GM12878 (cell line): ENCODE measurements at regions not wholly inside any gene's neighbourhood (a gene's known extent, or its start where the extent isn't known, plus 50 kb on each side); places are given as distances from the start of the nearest gene placed in this dataset.

Experiments used
- ATAC-seq: fragments of 200-7000 bp; cut with Tn5 transposase; 3 replicates; pipeline ENCODE4 v1.9.1; 2020; ENCODE audit warnings: mild to moderate bottlenecking, moderate library complexity
- BruUV-seq: library from RNA; stranded (reverse); fragments of 400-500 nt; replicated peaks from 2 replicates; lab custom pipeline; 2021; lab: Mats Ljungman, UMichigan
- CTCF ChIA-PET: fragments of 300-600 bp; sonication (Branson Sonifier 250); formaldehyde crosslinking; extraction: SDS; loops from one replicate; lab custom pipeline; 2021; ENCODE audit warnings: inconsistent platforms; lab: Yijun Ruan, JAX
- POLR2A ChIA-PET: fragments of 350-600 bp; formaldehyde crosslinking; extraction: SDS; loops from one replicate; lab custom pipeline; 2021; ENCODE audit warnings: inconsistent platforms; lab: Charles Lee
- RAD21 ChIA-PET: fragments of 300-600 bp; sonication (Branson Sonifier 250); formaldehyde crosslinking; loops from one replicate; lab custom pipeline; 2023; ENCODE audit warnings: antibody characterized with exemption; ENCODE audit not compliant: unreplicated experiment; lab: Charles Lee
- SMC1A ChIA-PET: fragments of 300-600 bp; sonication (Branson Sonifier 250); formaldehyde crosslinking; loops from one replicate; lab custom pipeline; 2023; ENCODE audit not compliant: unreplicated experiment, uncharacterized antibody; lab: Charles Lee
- DNase-seq: peaks from one replicate; pipeline ENCODE4 v3.0.0-alpha.2; 2011; ENCODE audit warnings: low read depth, low spot score
- FAIRE-seq: peaks from 3 replicates; lab custom pipeline; 2011; peaks lifted over from hg19 to GRCh38; lab: Jason Lieb, UNC
- H2AFZ ChIP-seq: 2 replicates; pipeline ENCODE4 v1.6.0; 2011; ENCODE audit warnings: low read depth, low read length, control low read depth; ENCODE audit not compliant: control insufficient read depth
- H3K27ac ChIP-seq: 2 replicates; pipeline ENCODE4 v1.5.1; 2011; ENCODE audit warnings: control low read depth; ENCODE audit not compliant: control insufficient read depth, insufficient read depth
- H3K27me3 ChIP-seq, 2 experiments: replicated peaks in 1 of 2; 2 replicates each; pipeline versions ENCODE4 v1.6.0 to v1.6.1; 2011; ENCODE audit warnings: low read length in 1 of 2; ENCODE audit not compliant: control insufficient read depth in 2 of 2, insufficient read depth in 2 of 2
- H3K36me3 ChIP-seq, 2 experiments: 2 replicates each; pipeline ENCODE4 v1.5.1; 2011; ENCODE audit warnings: low read length in 1 of 2; ENCODE audit not compliant: control insufficient read depth in 2 of 2, insufficient read depth in 2 of 2
- H3K4me1 ChIP-seq: 2 replicates; pipeline ENCODE4 v1.6.1; 2011; ENCODE audit warnings: mild to moderate bottlenecking, low read length, moderate library complexity, mixed read lengths; ENCODE audit not compliant: control insufficient read depth, insufficient read depth
- H3K4me2 ChIP-seq: 2 replicates; pipeline ENCODE4 v1.6.0; 2011; ENCODE audit warnings: control low read depth; ENCODE audit not compliant: control insufficient read depth, insufficient read depth
- H3K4me3 ChIP-seq: fragments of 200-600 bp; sonication (generic); 2 replicates; pipeline ENCODE4 v1.5.1; 2016
- H3K79me2 ChIP-seq: 2 replicates; pipeline ENCODE4 v1.6.0; 2011; ENCODE audit warnings: low read length; ENCODE audit not compliant: control insufficient read depth, insufficient read depth
- H3K9ac ChIP-seq: 2 replicates; pipeline ENCODE4 v1.8.0; 2011; ENCODE audit warnings: low read length, control low read depth, mixed read lengths; ENCODE audit not compliant: control insufficient read depth, insufficient read depth
- H3K9me3 ChIP-seq: replicated peaks from 3 replicates; pipeline ENCODE4 v1.5.1; 2011; ENCODE audit warnings: mild to moderate bottlenecking, low read length; ENCODE audit not compliant: control insufficient read depth, insufficient read depth
- H4K20me1 ChIP-seq: 2 replicates; pipeline ENCODE4 v1.6.0; 2011; ENCODE audit not compliant: control insufficient read depth, insufficient read depth
- CEBPB ChIP-seq, 2 experiments: fragments of 150-350 bp in 1 of 2; IDR thresholded peaks; 2 replicates each; pipeline ENCODE4 v1.6.1; 2012 to 2014; ENCODE audit warnings: low read depth in 2 of 2, low read length in 2 of 2, borderline replicate concordance in 1 of 2, inconsistent platforms in 1 of 2
- CREM ChIP-seq: IDR thresholded peaks from 2 replicates; pipeline ENCODE4 v1.6.1; 2014; ENCODE audit warnings: antibody characterized with exemption, low read depth
- EZH2 ChIP-seq: IDR thresholded peaks from 2 replicates; pipeline ENCODE4 v1.6.1; 2012; ENCODE audit warnings: low read depth, mild to moderate bottlenecking, control low read depth, inconsistent platforms, low read length, borderline replicate concordance; ENCODE audit not compliant: control insufficient read depth
- HSF1 ChIP-seq: fragments of 150-350 bp; IDR thresholded peaks from 2 replicates; pipeline ENCODE4 v1.6.1; 2014; ENCODE audit warnings: mild to moderate bottlenecking, low read depth, low read length
- IKZF1 ChIP-seq: fragments of 450-650 bp; conservative IDR thresholded peaks from 2 replicates; pipeline ENCODE4 v1.6.1; 2017; ENCODE audit warnings: antibody characterized with exemption, mild to moderate bottlenecking
- IRF4 ChIP-seq: IDR thresholded peaks from 2 replicates; pipeline ENCODE4 v1.6.1; 2011; ENCODE audit warnings: low read depth, low read length
- JUND ChIP-seq: IDR thresholded peaks from 2 replicates; pipeline ENCODE4 v1.6.1; 2012; ENCODE audit warnings: low read depth, mild to moderate bottlenecking, low read length, improper control_type of control experiment, moderate library complexity
- KDM1A ChIP-seq: fragments of 200-600 bp; sonication (generic); IDR thresholded peaks from 2 replicates; pipeline ENCODE4 v1.6.1; 2016; ENCODE audit warnings: borderline replicate concordance
- MEF2A ChIP-seq: IDR thresholded peaks from 2 replicates; pipeline ENCODE4 v1.6.1; 2011; ENCODE audit warnings: low read depth, mild to moderate bottlenecking, low read length, moderate library complexity; ENCODE audit not compliant: insufficient read depth
- MTA2 ChIP-seq: fragments of 450-650 bp; IDR thresholded peaks from 2 replicates; pipeline ENCODE4 v1.6.1; 2016; ENCODE audit warnings: low read depth, mild to moderate bottlenecking, moderate library complexity
- NBN ChIP-seq: fragments of 450-650 bp; IDR thresholded peaks from 2 replicates; pipeline ENCODE4 v1.6.1; 2016
- RAD51 ChIP-seq: fragments of 450-650 bp; IDR thresholded peaks from 2 replicates; pipeline ENCODE4 v1.6.1; 2016; ENCODE audit warnings: moderate library complexity, mild to moderate bottlenecking, inconsistent platforms
- SKIL ChIP-seq: fragments of 450-650 bp; IDR thresholded peaks from 2 replicates; pipeline ENCODE4 v1.6.1; 2017; ENCODE audit warnings: mild to moderate bottlenecking, low read depth, inconsistent platforms; ENCODE audit not compliant: poor library complexity, severe bottlenecking
- SREBF2 ChIP-seq: IDR thresholded peaks from 2 replicates; pipeline ENCODE4 v1.6.1; 2012; ENCODE audit warnings: mild to moderate bottlenecking, low read length
- YY1 ChIP-seq: IDR thresholded peaks from 2 replicates; pipeline ENCODE4 v1.6.1; 2011; ENCODE audit warnings: low read depth, mild to moderate bottlenecking, low read length
- ZNF217 ChIP-seq: fragments of 450-650 bp; IDR thresholded peaks from 2 replicates; pipeline ENCODE4 v1.6.1; 2017; ENCODE audit warnings: antibody characterized with exemption, mild to moderate bottlenecking
- ZSCAN29 ChIP-seq: fragments of 450-650 bp; IDR thresholded peaks from 2 replicates; pipeline ENCODE4 v1.6.1; 2017; ENCODE audit warnings: mild to moderate bottlenecking, moderate library complexity
- ZZZ3 ChIP-seq: IDR thresholded peaks from 2 replicates; pipeline ENCODE4 v1.6.1; 2011; ENCODE audit warnings: low read depth; ENCODE audit not compliant: control insufficient read depth, insufficient read length
- WGBS: methylation state at CpG from one replicate; pipeline ENCODE4 v1.1.6; 2016; ENCODE audit warnings: low lambda C conversion rate; ENCODE audit not compliant: insufficient replicate concordance, insufficient coverage; ENCODE audit errors: missing lambda C conversion rate; 5-methylcytosine and 5-hydroxymethylcytosine counted together
- in situ Hi-C: fragments of 300-500 bp; cut with MboI; formaldehyde crosslinking; loops from 9 replicates; pipeline ENCODE4 v1.14.3; 2018; ENCODE audit warnings: mixed read lengths
- intact Hi-C: fragments of 100-400 bp; cut with micrococcal nuclease; formaldehyde crosslinking; loops from one replicate; pipeline ENCODE4 v1.14.2; 2022; ENCODE audit not compliant: unreplicated experiment

GRCh38 chr6:40732878-40733277 lies 145.7 kb upstream of the LRFN2 start:
- no TSS peak for BruUV-seq
- Histone ChIP-seq H3K27ac (no peak overlapping the region), H3K79me2 (no peaks in the 10 kb centered on the region), H3K4me1 (peaks cover 6% of the 10 kb centered on the region), H3K9me3 (no peaks in the 10 kb centered on the region), H2AFZ (no peak overlapping the region), H3K4me2 (no peak overlapping the region), H3K27me3 (no peaks in the 10 kb centered on the region; a peak in 1 of 4 replicates), H3K4me3 (no peak overlapping the region), H4K20me1 (no peaks in the 10 kb centered on the region), H3K9ac (no peak overlapping the region), H3K36me3 (no peaks in the 10 kb centered on the region)
- ChIA-PET SMC1A (no interaction called here), CTCF (no interaction called here), POLR2A (no interaction called here), RAD21 (no interaction called here)
- TF ChIP-seq KDM1A (no peak), EZH2 (no peak), YY1 (no peak), ZZZ3 (no peak), MTA2 (no peak), CREM (no peak), RAD51 (no peak), IRF4 (no peak), ZSCAN29 (no peak), IKZF1 (no peak), ZNF217 (no peak), NBN (no peak), JUND (no peak), CEBPB (IDR thresholded peaks at IDR 0.05; ENCODE audit: borderline replicate concordance in 1 of 2, low read depth in 2 of 2, low read length in 2 of 2) (no peak), MEF2A (no peak), SREBF2 (no peak), SKIL (no peak), HSF1 (no peak)
- in situ Hi-C loops: no loop called here
- no peak for FAIRE-seq
- DNase-seq: no peak
- intact Hi-C loops: no loop called here
- WGBS: 12% methylated on average over 3 of the region's 3 CpGs
- ATAC-seq: no peak
